HFF-Myc (cell line): ENCODE measurements at regions not wholly inside any gene's neighbourhood (a gene's known extent, or its start where the extent isn't known, plus 50 kb on each side); places are given as distances from the start of the nearest gene placed in this dataset.

Experiments
- DNase-seq: peaks from one replicate; pipeline ENCODE4 v3.0.0-alpha.2; 2011; ENCODE audit warnings: low read depth; ENCODE audit errors: extremely low read depth
- H3K4me3 ChIP-seq: replicated peaks from 2 replicates; pipeline ENCODE4 v1.5.1; 2011; ENCODE audit warnings: low read depth, mild to moderate bottlenecking, control low read depth, low read length
- CTCF ChIP-seq: IDR thresholded peaks from 2 replicates; pipeline ENCODE4 v1.5.1; 2012; ENCODE audit warnings: mild to moderate bottlenecking, low read depth, low read length, control low read depth; ENCODE audit errors: missing control alignments

GRCh38 chr9:80498001-80498555 is 926.3 kb downstream of the TLE4 start:
- no peak overlapping the region for H3K4me3 ChIP-seq
- no peak for TF ChIP-seq CTCF
- no peak for DNase-seq

GRCh38 chr9:80496901-80497556 is 925.3 kb downstream of the TLE4 start:
- no peak overlapping the region for H3K4me3 ChIP-seq
- no peak for DNase-seq
- TF ChIP-seq CTCF = no peak

GRCh38 chr9:80493258-80493657 is 921.5 kb downstream of the TLE4 start:
- no peak overlapping the region for H3K4me3 ChIP-seq
- no peak for TF ChIP-seq CTCF
- DNase-seq = no peak

GRCh38 chr9:80492221-80492620 is 920.5 kb downstream of the TLE4 start:
- DNase-seq = no peak
- no peak for TF ChIP-seq CTCF
- no peak overlapping the region for H3K4me3 ChIP-seq

- DNase-seq = no peak
- TF ChIP-seq CTCF = no peak
- no peak overlapping the region for H3K4me3 ChIP-seq
Observed at GRCh38 chr9:80491086-80491696, 919.4 kb downstream of the TLE4 start.

GRCh38 chr9:80489329-80489728 is 917.6 kb downstream of the TLE4 start:
- TF ChIP-seq CTCF = no peak
- DNase-seq = no peak
- no peak overlapping the region for H3K4me3 ChIP-seq
